CD14-positive monocyte (primary cell): ENCODE measurements at regions not wholly inside any gene's neighbourhood (a gene's known extent, or its start where the extent isn't known, plus 50 kb on each side); places are given as distances from the start of the nearest gene placed in this dataset.

Experiments
- DNase-seq, 3 donors: peaks; one replicate each; pipeline ENCODE4 v3.0.0-alpha.2; 2011 to 2022
- H2AFZ ChIP-seq: 2 replicates; pipeline ENCODE4 v1.6.0; 2012; ENCODE audit warnings: mild to moderate bottlenecking, low read depth, low read length, inconsistent platforms; ENCODE audit not compliant: insufficient read depth, poor library complexity, severe bottlenecking
- H3K27ac ChIP-seq, 2 donors: 1 replicate in 1 of 2; 2 replicates in 1 of 2; pipeline ENCODE4 v1.5.1; 2012 to 2013; ENCODE audit warnings: low read length in 2 of 2, control low read depth in 1 of 2, inconsistent platforms in 1 of 2, low read depth in 1 of 2, mild to moderate bottlenecking in 1 of 2
- H3K27me3 ChIP-seq, 2 donors: one replicate each; pipeline versions ENCODE4 v1.6.0 to v1.6.1; 2011 to 2013; ENCODE audit warnings: low read length in 2 of 2; ENCODE audit not compliant: control insufficient read depth in 2 of 2, insufficient read depth in 2 of 2
- H3K36me3 ChIP-seq, 2 donors: replicated peaks in 1 of 2; 1 replicate in 1 of 2; 2 replicates in 1 of 2; pipeline versions ENCODE4 v1.5.1 to v1.6.1; 2012 to 2013; ENCODE audit warnings: low read length in 2 of 2, control low read depth in 1 of 2, inconsistent platforms in 1 of 2, mild to moderate bottlenecking in 1 of 2; ENCODE audit not compliant: insufficient read depth in 2 of 2, control insufficient read depth in 1 of 2
- H3K4me1 ChIP-seq, 2 donors: 1 replicate in 1 of 2; 2 replicates in 1 of 2; pipeline versions ENCODE4 v1.5.1 to v1.6.1; 2012 to 2013; ENCODE audit warnings: low read length in 2 of 2, control low read depth in 1 of 2, inconsistent platforms in 1 of 2, mild to moderate bottlenecking in 1 of 2, moderate library complexity in 1 of 2; ENCODE audit not compliant: insufficient read depth in 2 of 2, control insufficient read depth in 1 of 2
- H3K4me2 ChIP-seq: replicated peaks from 2 replicates; pipeline ENCODE3; 2012; ENCODE audit warnings: low read length, moderate library complexity, mild to moderate bottlenecking; ENCODE audit not compliant: poor library complexity, severe bottlenecking; ENCODE audit errors: extremely low read depth
- H3K4me3 ChIP-seq, 3 experiments: fragments of 200-600 bp in 1 of 3; sonication (generic) in 1 of 3; replicated peaks in 1 of 3; 1 replicate in 2 of 3; 2 replicates in 1 of 3; pipeline ENCODE4 v1.5.1; 2011 to 2013; ENCODE audit warnings: low read length in 3 of 3, mild to moderate bottlenecking in 3 of 3, control low read depth in 2 of 3, low read depth in 2 of 3, inconsistent platforms in 1 of 3, moderate library complexity in 1 of 3
- H3K79me2 ChIP-seq: 2 replicates; pipeline ENCODE4 v1.6.0; 2012; ENCODE audit warnings: mild to moderate bottlenecking, control low read depth, inconsistent platforms, low read length, moderate library complexity; ENCODE audit not compliant: insufficient read depth
- H3K9ac ChIP-seq: 2 replicates; pipeline ENCODE4 v1.6.0; 2017; ENCODE audit warnings: low read length, mild to moderate bottlenecking; ENCODE audit not compliant: insufficient read depth, poor library complexity, severe bottlenecking
- H3K9me3 ChIP-seq, 2 donors: replicated peaks in 1 of 2; 1 replicate in 1 of 2; 2 replicates in 1 of 2; pipeline versions ENCODE4 v1.5.1 to v1.6.1; 2012 to 2013; ENCODE audit warnings: low read length in 2 of 2, control low read depth in 1 of 2; ENCODE audit not compliant: control insufficient read depth in 1 of 2, insufficient read depth in 1 of 2
- H4K20me1 ChIP-seq: 2 replicates; pipeline ENCODE4 v1.6.0; 2012; ENCODE audit warnings: mild to moderate bottlenecking, low read length, control low read depth, moderate library complexity; ENCODE audit not compliant: insufficient read depth
- H3K27ac Mint-ChIP-seq, 7 donors: one replicate each; pipeline ENCODE4 v1.8.0; 2020; ENCODE audit warnings: mild to moderate bottlenecking in 7 of 7, mixed read lengths in 7 of 7, moderate library complexity in 6 of 7, inconsistent platforms in 2 of 7
- H3K27me3 Mint-ChIP-seq, 3 donors: one replicate each; pipeline ENCODE4 v1.8.0; 2021 to 2022; ENCODE audit warnings: low read depth in 3 of 3, mild to moderate bottlenecking in 3 of 3, mixed read lengths in 3 of 3, moderate library complexity in 3 of 3, inconsistent platforms in 1 of 3
- H3K36me3 Mint-ChIP-seq, 2 donors: one replicate each; pipeline ENCODE4 v1.8.0; 2020; ENCODE audit warnings: mixed read lengths in 2 of 2, inconsistent platforms in 1 of 2, mild to moderate bottlenecking in 1 of 2
- H3K4me1 Mint-ChIP-seq: one replicate; pipeline ENCODE4 v1.8.0; 2020; ENCODE audit warnings: mild to moderate bottlenecking, mixed read lengths
- H3K4me3 Mint-ChIP-seq, 2 donors: one replicate each; pipeline ENCODE4 v1.8.0; 2020; ENCODE audit warnings: mild to moderate bottlenecking in 2 of 2, mixed read lengths in 2 of 2, moderate library complexity in 1 of 2
- H3K9me3 Mint-ChIP-seq, 7 donors: one replicate each; pipeline ENCODE4 v1.8.0; 2020 to 2022; ENCODE audit warnings: mixed read lengths in 7 of 7, mild to moderate bottlenecking in 6 of 7, moderate library complexity in 6 of 7, inconsistent platforms in 2 of 7
- WGBS: methylation state at CpG from one replicate; pipeline ENCODE4 v1.1.5; 2013; ENCODE audit warnings: missing lambda C conversion rate; ENCODE audit not compliant: insufficient coverage; 5-methylcytosine and 5-hydroxymethylcytosine counted together
- intact Hi-C, 2 donors: fragments of 100-400 bp; cut with micrococcal nuclease; formaldehyde crosslinking; loops; one replicate each; pipeline versions ENCODE4 v1.15.0 to v1.15.1; 2023
- TF ChIP-seq, protein P1 (sequence below): fragments of 200-600 bp; IDR thresholded peaks from one replicate; pipeline ENCODE4 v1.8.0; 2022; ENCODE audit warnings: antibody characterized with exemption, mild to moderate bottlenecking

DNA sequence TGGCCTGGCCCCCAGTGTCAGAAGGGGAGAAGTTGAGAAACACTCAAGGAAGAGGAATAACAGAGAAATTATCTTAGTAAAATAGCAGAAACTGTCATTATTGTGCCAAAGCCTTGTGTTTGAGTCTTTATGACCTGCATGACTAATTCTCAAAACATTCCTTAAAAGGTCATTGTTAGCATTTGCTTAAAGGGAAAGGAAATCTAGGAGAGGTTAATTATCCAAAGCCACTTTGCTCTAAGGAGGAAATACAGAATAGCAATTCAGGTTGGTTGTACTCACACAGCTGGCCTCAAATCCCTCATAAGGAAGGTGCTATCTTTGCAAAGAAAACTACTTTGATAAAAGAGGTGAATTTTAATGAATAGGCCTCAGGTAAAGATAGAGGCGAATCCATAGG, 516.7 kb downstream of the CBLN4 start:
- no peak overlapping the region for H3K27ac ChIP-seq
- no CpG with 5 or more reads among the region's 1 CpG for WGBS
- no peak overlapping the region for H3K4me2 ChIP-seq
- Mint-ChIP-seq H3K27me3 (no peaks in the 10 kb centered on the region), H3K4me1 (no peaks in the 10 kb centered on the region), H3K4me3 (no peak overlapping the region), H3K27ac (no peak overlapping the region), H3K9me3 (peaks cover 0 to 10% (median 4%) of the 10 kb centered on the region in 7 donors), H3K36me3 (no peaks in the 10 kb centered on the region)
- intact Hi-C loops = no loop called here
- no peaks in the 10 kb centered on the region for H3K36me3 ChIP-seq
- no peak overlapping the region for H3K9ac ChIP-seq
- no peaks in the 10 kb centered on the region for H3K4me1 ChIP-seq
- DNase-seq = no peak
- H3K27me3 ChIP-seq = no peaks in the 10 kb centered on the region
- H4K20me1 ChIP-seq = no peaks in the 10 kb centered on the region
- H2AFZ ChIP-seq = no peak overlapping the region
- H3K79me2 ChIP-seq = no peaks in the 10 kb centered on the region
- H3K9me3 ChIP-seq = peaks cover 0 to 7% of the 10 kb centered on the region in 2 donors
- H3K4me3 ChIP-seq = no peak overlapping the region
- TF ChIP-seq, protein P1, sequence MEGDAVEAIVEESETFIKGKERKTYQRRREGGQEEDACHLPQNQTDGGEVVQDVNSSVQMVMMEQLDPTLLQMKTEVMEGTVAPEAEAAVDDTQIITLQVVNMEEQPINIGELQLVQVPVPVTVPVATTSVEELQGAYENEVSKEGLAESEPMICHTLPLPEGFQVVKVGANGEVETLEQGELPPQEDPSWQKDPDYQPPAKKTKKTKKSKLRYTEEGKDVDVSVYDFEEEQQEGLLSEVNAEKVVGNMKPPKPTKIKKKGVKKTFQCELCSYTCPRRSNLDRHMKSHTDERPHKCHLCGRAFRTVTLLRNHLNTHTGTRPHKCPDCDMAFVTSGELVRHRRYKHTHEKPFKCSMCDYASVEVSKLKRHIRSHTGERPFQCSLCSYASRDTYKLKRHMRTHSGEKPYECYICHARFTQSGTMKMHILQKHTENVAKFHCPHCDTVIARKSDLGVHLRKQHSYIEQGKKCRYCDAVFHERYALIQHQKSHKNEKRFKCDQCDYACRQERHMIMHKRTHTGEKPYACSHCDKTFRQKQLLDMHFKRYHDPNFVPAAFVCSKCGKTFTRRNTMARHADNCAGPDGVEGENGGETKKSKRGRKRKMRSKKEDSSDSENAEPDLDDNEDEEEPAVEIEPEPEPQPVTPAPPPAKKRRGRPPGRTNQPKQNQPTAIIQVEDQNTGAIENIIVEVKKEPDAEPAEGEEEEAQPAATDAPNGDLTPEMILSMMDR = no peak

GRCh38 chr20:55478724-55479450, 526.4 kb downstream of the CBLN4 start:
- H3K9me3 Mint-ChIP-seq = peaks cover 0 to 12% (median 3%) of the 10 kb centered on the region in 7 donors
- H3K4me2 ChIP-seq = no peak overlapping the region

More at GRCh38 chr20:55478724-55479450, 526.4 kb downstream of the CBLN4 start:
- WGBS = no CpG with 5 or more reads among the region's 2 CpGs
- Histone ChIP-seq H3K27me3 (no peaks in the 10 kb centered on the region), H3K79me2 (no peaks in the 10 kb centered on the region), H3K9ac (no peak overlapping the region), H4K20me1 (no peaks in the 10 kb centered on the region), H2AFZ (no peak overlapping the region), H3K9me3 (peaks cover 4 to 6% of the 10 kb centered on the region in 2 donors), H3K36me3 (no peaks in the 10 kb centered on the region), H3K27ac (no peak overlapping the region), H3K4me1 (no peaks in the 10 kb centered on the region), H3K4me3 (no peak overlapping the region)
- Mint-ChIP-seq H3K36me3 (no peaks in the 10 kb centered on the region), H3K27ac (no peak overlapping the region), H3K27me3 (peaks cover 0 to 2% (median 0%) of the 10 kb centered on the region in 3 donors), H3K4me3 (no peak overlapping the region), H3K4me1 (no peaks in the 10 kb centered on the region)
- TF ChIP-seq, protein P1 = no peak
- DNase-seq = no peak
- intact Hi-C loops = no loop called here
